ENCODE measurements at regions not wholly inside any gene's neighbourhood (a gene's known extent, or its start where the extent isn't known, plus 50 kb on each side); places are given as distances from the start of the nearest gene placed in this dataset.
"Not testable (repeated sequence)": the region's sequence is repeated elsewhere in the genome, so short reads cannot be mapped to it uniquely, and the experiment has no call there.

- Histone ChIP-seq H3K27me3 (no peaks in the 10 kb centered on the region), H3K4me3 (no peak overlapping the region), H3K4me1 (no peaks in the 10 kb centered on the region), H3K36me3 (no peaks in the 10 kb centered on the region), H3K27ac (no peak overlapping the region), H3K9me3 (no peaks in the 10 kb centered on the region)
- DNase-seq: no peak
- no peak for ATAC-seq
- intact Hi-C loops (cut with DNase I; ENCODE audit: low total_unique reads): no loop called here
- in situ Hi-C loops (cut with MboI; ENCODE audit: low sequenced_read_pairs in 4 of 4): no loop called here
- TF ChIP-seq POLR2A (IDR thresholded peaks at IDR 0.05): no peak
- TF ChIP-seq CTCF (IDR thresholded peaks at IDR 0.05 in 4 of 5, conservative IDR thresholded peaks at IDR 0.05 in 1 of 5): no peak
Measured at GRCh38 chr3:76532158-76532822, 507.6 kb upstream of the ROBO2 start.

GRCh38 chr3:76533710-76534109, 506.2 kb upstream of the ROBO2 start:
- in situ Hi-C loops (cut with MboI; ENCODE audit: low sequenced_read_pairs in 4 of 4); H3K9me3 ChIP-seq; H3K27ac ChIP-seq; H3K4me1 ChIP-seq; H3K36me3 ChIP-seq; H3K4me3 ChIP-seq; intact Hi-C loops (cut with DNase I; ENCODE audit: low total_unique reads); H3K27me3 ChIP-seq; DNase-seq; ATAC-seq: not testable (repeated sequence)

- H3K27ac ChIP-seq; intact Hi-C loops (cut with DNase I; ENCODE audit: low total_unique reads); in situ Hi-C loops (cut with MboI; ENCODE audit: low sequenced_read_pairs in 4 of 4); ATAC-seq; H3K4me3 ChIP-seq; H3K36me3 ChIP-seq; H3K4me1 ChIP-seq; H3K27me3 ChIP-seq; H3K9me3 ChIP-seq; DNase-seq: not testable (repeated sequence)
Measured at GRCh38 chr3:76537857-76538256, 502.0 kb upstream of the ROBO2 start.

GRCh38 chr3:76547674-76548073, 492.2 kb upstream of the ROBO2 start:
- Histone ChIP-seq H3K27me3 (no peaks in the 10 kb centered on the region), H3K27ac (no peak overlapping the region), H3K4me3 (no peak overlapping the region), H3K9me3 (no peaks in the 10 kb centered on the region), H3K36me3 (no peaks in the 10 kb centered on the region), H3K4me1 (no peaks in the 10 kb centered on the region)
- in situ Hi-C loops (cut with MboI; ENCODE audit: low sequenced_read_pairs in 4 of 4) (no loop called here), intact Hi-C loops (cut with DNase I; ENCODE audit: low total_unique reads) (no loop called here)
- DNase-seq (no peak), ATAC-seq (no peak)
- TF ChIP-seq POLR2A (IDR thresholded peaks at IDR 0.05) (no peak), CTCF (IDR thresholded peaks at IDR 0.05 in 4 of 5, conservative IDR thresholded peaks at IDR 0.05 in 1 of 5) (no peak)

GRCh38 chr3:76550522-76551201, 489.2 kb upstream of the ROBO2 start:
- DNase-seq: no peak

More at GRCh38 chr3:76550522-76551201, 489.2 kb upstream of the ROBO2 start:
- Histone ChIP-seq H3K27ac (no peak overlapping the region), H3K27me3 (no peaks in the 10 kb centered on the region), H3K9me3 (no peaks in the 10 kb centered on the region), H3K4me1 (no peaks in the 10 kb centered on the region), H3K4me3 (no peak overlapping the region), H3K36me3 (no peaks in the 10 kb centered on the region)
- ATAC-seq: no peak
- intact Hi-C loops (cut with DNase I; ENCODE audit: low total_unique reads) (no loop called here), in situ Hi-C loops (cut with MboI; ENCODE audit: low sequenced_read_pairs in 4 of 4) (no loop called here)
- no peak for TF ChIP-seq CTCF (IDR thresholded peaks at IDR 0.05 in 4 of 5, conservative IDR thresholded peaks at IDR 0.05 in 1 of 5)
- no peak for TF ChIP-seq POLR2A (IDR thresholded peaks at IDR 0.05)
